ENCODE measurements at regions not wholly inside any gene's neighbourhood (a gene's known extent, or its start where the extent isn't known, plus 50 kb on each side); places are given as distances from the start of the nearest gene placed in this dataset.

DNA sequence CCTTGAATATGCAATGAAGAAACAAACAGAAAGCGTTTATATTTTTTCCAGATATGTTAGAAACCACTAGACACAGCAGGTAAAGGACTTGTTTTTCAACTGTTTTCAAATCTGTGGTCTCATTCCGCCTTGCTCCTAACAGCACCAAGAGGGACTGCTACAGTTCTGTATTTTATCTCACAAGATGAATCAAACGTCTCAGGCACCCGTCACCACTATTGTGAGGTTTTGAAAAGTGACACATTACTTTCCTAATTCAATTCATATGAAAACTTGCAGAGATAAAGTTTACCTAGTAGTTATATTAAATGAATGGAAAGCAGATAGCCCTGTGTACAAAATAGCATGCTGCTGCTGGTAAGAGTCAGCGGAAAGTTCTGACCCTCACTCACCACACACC lies 386.3 kb downstream of the ETS1 start:
- ATAC-seq, result no peak
- TF ChIP-seq, protein P1, sequence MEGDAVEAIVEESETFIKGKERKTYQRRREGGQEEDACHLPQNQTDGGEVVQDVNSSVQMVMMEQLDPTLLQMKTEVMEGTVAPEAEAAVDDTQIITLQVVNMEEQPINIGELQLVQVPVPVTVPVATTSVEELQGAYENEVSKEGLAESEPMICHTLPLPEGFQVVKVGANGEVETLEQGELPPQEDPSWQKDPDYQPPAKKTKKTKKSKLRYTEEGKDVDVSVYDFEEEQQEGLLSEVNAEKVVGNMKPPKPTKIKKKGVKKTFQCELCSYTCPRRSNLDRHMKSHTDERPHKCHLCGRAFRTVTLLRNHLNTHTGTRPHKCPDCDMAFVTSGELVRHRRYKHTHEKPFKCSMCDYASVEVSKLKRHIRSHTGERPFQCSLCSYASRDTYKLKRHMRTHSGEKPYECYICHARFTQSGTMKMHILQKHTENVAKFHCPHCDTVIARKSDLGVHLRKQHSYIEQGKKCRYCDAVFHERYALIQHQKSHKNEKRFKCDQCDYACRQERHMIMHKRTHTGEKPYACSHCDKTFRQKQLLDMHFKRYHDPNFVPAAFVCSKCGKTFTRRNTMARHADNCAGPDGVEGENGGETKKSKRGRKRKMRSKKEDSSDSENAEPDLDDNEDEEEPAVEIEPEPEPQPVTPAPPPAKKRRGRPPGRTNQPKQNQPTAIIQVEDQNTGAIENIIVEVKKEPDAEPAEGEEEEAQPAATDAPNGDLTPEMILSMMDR (IDR thresholded peaks at IDR 0.05), result no peak
- no peak for TF ChIP-seq POLR2A (IDR thresholded peaks at IDR 0.05)
- Histone ChIP-seq H3K27ac (no peak overlapping the region), H3K27me3 (no peaks in the 10 kb centered on the region), H3K36me3 (replicated peaks in 1 of 2; ENCODE audit: insufficient read depth in 1 of 2, low read depth in 2 of 2) (no peaks in the 10 kb centered on the region), H3K4me3 (no peak overlapping the region), H3K9me3 (no peaks in the 10 kb centered on the region), H3K4me1 (no peaks in the 10 kb centered on the region)
- intact Hi-C loops (cut with DNase I), result no loop called here
- 72 to 74% methylated on average over 5 of the region's 5 CpGs for WGBS, 2 donors
- DNase-seq, result no peak

DNA sequence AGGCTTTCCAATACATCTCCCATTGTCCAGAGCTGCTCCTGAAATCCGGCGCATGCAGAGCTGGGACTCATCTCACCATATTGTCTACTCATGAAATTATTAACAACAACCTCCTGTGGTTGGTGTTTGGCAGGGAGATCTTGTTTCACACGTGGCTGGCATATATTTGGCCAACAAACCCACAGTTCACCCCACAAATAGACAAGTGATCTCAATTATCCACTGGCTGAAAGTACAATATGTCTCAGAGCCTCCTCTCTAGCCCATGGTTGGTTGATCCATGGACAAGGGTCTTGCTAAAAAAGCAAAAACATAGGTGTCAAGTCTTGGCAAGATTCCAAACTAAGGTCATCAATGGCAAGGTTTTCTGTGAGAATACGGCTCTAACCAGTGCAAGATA lies 386.9 kb downstream of the ETS1 start:
- H3K9me3 ChIP-seq, result no peaks in the 10 kb centered on the region
- no peaks in the 10 kb centered on the region for H3K36me3 ChIP-seq (replicated peaks in 1 of 2; ENCODE audit: insufficient read depth in 1 of 2, low read depth in 2 of 2)
- H3K4me3 ChIP-seq, result no peak overlapping the region
- intact Hi-C loops (cut with DNase I), result no loop called here
- 54 to 68% methylated on average over 4 of the region's 4 CpGs for WGBS, 2 donors
- ATAC-seq, result no peak
- H3K4me1 ChIP-seq, result no peaks in the 10 kb centered on the region
- DNase-seq, result no peak
- H3K27me3 ChIP-seq, result no peaks in the 10 kb centered on the region
- H3K27ac ChIP-seq, result no peak overlapping the region
- no peak for TF ChIP-seq POLR2A (IDR thresholded peaks at IDR 0.05)
- TF ChIP-seq, protein P1 (IDR thresholded peaks at IDR 0.05), result no peak

DNA sequence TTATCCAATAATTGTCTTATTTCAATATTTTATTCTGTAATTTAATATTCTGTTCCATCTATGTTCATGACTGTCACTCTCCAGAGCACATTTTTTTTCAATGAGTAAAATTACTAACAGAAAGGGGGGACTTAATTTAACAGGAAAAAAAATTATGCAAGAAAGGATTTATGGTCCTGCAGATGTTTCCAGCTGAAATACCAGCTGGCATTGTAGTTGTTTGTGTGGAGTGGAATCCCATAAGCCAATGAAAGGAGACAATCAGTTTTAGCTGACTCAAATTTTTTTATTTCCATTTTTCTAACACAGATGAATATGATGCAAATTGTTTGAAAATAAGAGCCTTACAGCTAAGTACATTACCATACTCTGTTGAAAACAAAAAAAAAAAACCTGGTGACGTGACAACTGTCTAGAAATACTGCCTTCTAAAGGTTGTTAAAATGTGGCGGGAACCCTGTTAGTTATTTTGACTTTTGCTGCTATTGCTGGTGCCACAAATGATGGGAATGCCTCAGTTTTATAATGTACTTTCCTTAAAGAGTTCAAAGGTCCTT lies 389.1 kb downstream of the ETS1 start:
- Histone ChIP-seq H3K9me3 (no peaks in the 10 kb centered on the region), H3K27me3 (no peaks in the 10 kb centered on the region), H3K36me3 (replicated peaks in 1 of 2; ENCODE audit: insufficient read depth in 1 of 2, low read depth in 2 of 2) (no peaks in the 10 kb centered on the region), H3K4me3 (no peak overlapping the region), H3K27ac (no peak overlapping the region), H3K4me1 (no peaks in the 10 kb centered on the region)
- no peak for TF ChIP-seq POLR2A (IDR thresholded peaks at IDR 0.05)
- TF ChIP-seq, protein P1 (IDR thresholded peaks at IDR 0.05), result no peak
- intact Hi-C loops (cut with DNase I), result no loop called here
- WGBS, 2 donors, result 73 to 81% methylated on average over 2 of the region's 2 CpGs
- ATAC-seq, result no peak
- DNase-seq, result no peak

DNA sequence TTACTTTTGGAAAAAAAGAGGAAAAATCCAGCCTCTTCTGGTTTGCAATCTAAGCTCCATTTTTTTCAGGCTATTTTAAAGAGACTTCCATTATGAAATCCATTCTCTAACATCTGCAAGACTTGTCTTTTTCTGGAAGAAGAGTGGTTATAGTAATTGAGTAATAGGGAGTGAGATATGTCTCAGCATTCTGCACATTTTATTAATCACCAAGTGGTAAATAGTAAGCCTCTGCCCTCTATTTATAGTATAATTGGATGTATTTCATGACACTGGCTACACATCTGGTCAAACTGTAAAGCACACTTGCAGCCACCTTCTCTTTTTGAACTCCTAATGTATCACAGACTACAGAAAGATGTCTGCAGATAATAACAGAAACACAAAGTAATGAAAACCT lies 391.1 kb downstream of the ETS1 start:
- Histone ChIP-seq H3K9me3 (no peaks in the 10 kb centered on the region), H3K27me3 (no peaks in the 10 kb centered on the region), H3K36me3 (replicated peaks in 1 of 2; ENCODE audit: insufficient read depth in 1 of 2, low read depth in 2 of 2) (no peaks in the 10 kb centered on the region), H3K4me1 (no peaks in the 10 kb centered on the region), H3K27ac (no peak overlapping the region), H3K4me3 (no peak overlapping the region)
- ATAC-seq (no peak), DNase-seq (no peak)
- intact Hi-C loops (cut with DNase I), result no loop called here
- TF ChIP-seq POLR2A (IDR thresholded peaks at IDR 0.05), result no peak
- TF ChIP-seq, protein P1 (IDR thresholded peaks at IDR 0.05), result no peak

DNA sequence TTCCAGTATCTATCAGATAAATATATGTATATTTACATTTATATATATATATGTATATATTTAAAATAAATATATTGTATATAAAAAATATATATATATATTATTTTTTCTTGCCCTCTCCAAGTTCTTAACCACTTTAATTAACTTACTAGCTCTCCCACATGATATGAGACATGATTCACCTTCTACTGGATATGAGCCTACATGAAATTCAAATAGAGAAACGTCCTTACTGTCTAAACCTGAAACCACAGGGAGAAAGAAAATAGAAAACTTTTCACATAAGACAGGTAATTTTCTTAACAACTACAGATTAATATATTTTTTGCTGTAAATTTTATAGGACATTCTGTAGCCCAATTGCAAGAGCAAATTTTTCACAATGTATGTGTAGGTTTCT lies 391.6 kb downstream of the ETS1 start:
- no peak overlapping the region for H3K27ac ChIP-seq
- H3K27me3 ChIP-seq, result no peaks in the 10 kb centered on the region
- ATAC-seq (no peak), DNase-seq (no peak)
- intact Hi-C loops (cut with DNase I), result no loop called here
- H3K4me1 ChIP-seq, result no peaks in the 10 kb centered on the region
- TF ChIP-seq, protein P1 (IDR thresholded peaks at IDR 0.05), result no peak
- no peak for TF ChIP-seq POLR2A (IDR thresholded peaks at IDR 0.05)
- H3K36me3 ChIP-seq (replicated peaks in 1 of 2; ENCODE audit: insufficient read depth in 1 of 2, low read depth in 2 of 2), result no peaks in the 10 kb centered on the region
- no peaks in the 10 kb centered on the region for H3K9me3 ChIP-seq
- WGBS, 2 donors, result 38 to 48% methylated on average over 1 of the region's 1 CpG
- no peak overlapping the region for H3K4me3 ChIP-seq

All from body of pancreas (tissue), 4 donors.